Kidney tubule cell (primary cell): ENCODE measurements at regions not wholly inside any gene's neighbourhood (a gene's known extent, or its start where the extent isn't known, plus 50 kb on each side); places are given as distances from the start of the nearest gene placed in this dataset.

Source experiments
- DNase-seq: peaks from one replicate; pipeline ENCODE4 v3.0.0-alpha.2; 2018; ENCODE audit warnings: low spot score

- no peak for DNase-seq
Measured at GRCh38 chr4:111662496-111662895, 482.8 kb upstream of the FAM241A start.

GRCh38 chr4:111664308-111664945 is 480.8 kb upstream of the FAM241A start:
- DNase-seq: no peak

GRCh38 chr4:111666826-111667360 is 478.4 kb upstream of the FAM241A start:
- DNase-seq: no peak

GRCh38 chr4:111671756-111672155 is 473.5 kb upstream of the FAM241A start:
- no peak for DNase-seq

GRCh38 chr4:111675746-111676145 is 469.5 kb upstream of the FAM241A start:
- DNase-seq: no peak

GRCh38 chr4:111676533-111676932 is 468.7 kb upstream of the FAM241A start:
- no peak for DNase-seq

- peak; percentile 17 for DNase-seq
Measured at GRCh38 chr4:111678479-111678878, 466.8 kb upstream of the FAM241A start.

GRCh38 chr4:111678908-111679307 is 466.3 kb upstream of the FAM241A start:
- DNase-seq: no peak

GRCh38 chr4:111681270-111681669 is 464.0 kb upstream of the FAM241A start:
- no peak for DNase-seq

- DNase-seq: no peak
Measured at GRCh38 chr4:111681751-111682150, 463.5 kb upstream of the FAM241A start.

- DNase-seq: no peak
Measured at GRCh38 chr4:111685205-111685604, 460.0 kb upstream of the FAM241A start.

- no peak for DNase-seq
Measured at GRCh38 chr4:111689214-111689613, 456.0 kb upstream of the FAM241A start.

- peak; percentile 7 for DNase-seq
Measured at GRCh38 chr4:111689731-111690130, 455.5 kb upstream of the FAM241A start.

GRCh38 chr4:111693758-111694157 is 451.5 kb upstream of the FAM241A start:
- DNase-seq: no peak

- DNase-seq: no peak
Measured at GRCh38 chr4:111695677-111696076, 449.6 kb upstream of the FAM241A start.

- DNase-seq: no peak
Measured at GRCh38 chr4:111696505-111696904, 448.7 kb upstream of the FAM241A start.

GRCh38 chr4:111697176-111697942 is 447.9 kb upstream of the FAM241A start:
- no peak for DNase-seq

- DNase-seq: no peak
Measured at GRCh38 chr4:111698361-111698760, 446.9 kb upstream of the FAM241A start.

- no peak for DNase-seq
Measured at GRCh38 chr4:111699165-111699564, 446.1 kb upstream of the FAM241A start.

GRCh38 chr4:111701102-111701501 is 444.2 kb upstream of the FAM241A start:
- no peak for DNase-seq

- DNase-seq: no peak
Measured at GRCh38 chr4:111707491-111707890, 437.8 kb upstream of the FAM241A start.

GRCh38 chr4:111712093-111712677 is 433.1 kb upstream of the FAM241A start:
- no peak for DNase-seq

- DNase-seq: no peak
Measured at GRCh38 chr4:111713276-111713675, 432.0 kb upstream of the FAM241A start.
